Body of pancreas (tissue), 4 donors: ENCODE measurements at regions not wholly inside any gene's neighbourhood (a gene's known extent, or its start where the extent isn't known, plus 50 kb on each side); places are given as distances from the start of the nearest gene placed in this dataset.

ENCODE experiments used
- POLR2A ChIP-seq, 3 donors: fragments of 450-650 bp; IDR thresholded peaks; one replicate each; pipeline ENCODE4 v1.6.1; 2016; ENCODE audit warnings: antibody characterized with exemption in 3 of 3, mild to moderate bottlenecking in 2 of 3
- TF ChIP-seq, protein P1 (sequence below), 7 experiments: fragments of 450-650 bp in 4 of 7; fragments of 200-600 bp in 3 of 7; sonication (generic) in 3 of 7; IDR thresholded peaks; one replicate each; pipeline ENCODE4 v1.5.1; 2016 to 2019; ENCODE audit warnings: antibody characterized with exemption in 7 of 7

DNA sequence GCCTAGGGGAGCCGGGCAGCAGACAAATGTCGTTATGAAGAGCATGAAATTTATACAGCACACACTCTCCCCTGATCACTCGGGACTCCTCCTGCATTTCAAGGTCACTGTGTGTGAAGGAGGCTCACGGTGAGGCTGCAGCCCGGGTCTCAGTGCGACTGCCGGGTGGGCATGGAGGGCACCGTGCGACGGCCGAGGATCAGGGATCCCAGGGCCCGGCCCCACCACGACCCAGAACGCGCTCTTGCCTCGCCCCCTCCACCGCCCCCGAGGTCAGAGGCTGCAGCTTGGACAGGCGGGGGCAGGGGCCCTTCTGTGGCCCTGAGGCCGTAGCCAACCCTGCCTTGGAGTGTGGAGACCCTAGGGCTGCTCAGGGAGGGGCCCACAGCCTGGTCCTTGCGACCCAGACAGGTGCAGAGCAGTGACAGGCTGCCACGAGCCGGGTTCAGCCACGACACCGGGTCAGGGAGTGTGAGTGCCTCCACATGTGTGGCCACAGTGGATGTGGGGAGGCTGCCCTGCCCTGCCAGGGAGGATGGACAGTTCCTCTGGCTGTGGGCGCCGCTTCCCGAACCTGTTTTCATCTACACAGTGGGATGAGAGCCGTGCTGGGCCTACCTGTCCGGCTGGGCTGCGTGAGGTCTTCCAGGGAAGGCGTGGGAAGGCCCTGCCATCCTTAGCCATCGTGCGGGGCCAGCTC is 89.3 kb upstream of the NKX1-1 start:
- TF ChIP-seq, protein P1, sequence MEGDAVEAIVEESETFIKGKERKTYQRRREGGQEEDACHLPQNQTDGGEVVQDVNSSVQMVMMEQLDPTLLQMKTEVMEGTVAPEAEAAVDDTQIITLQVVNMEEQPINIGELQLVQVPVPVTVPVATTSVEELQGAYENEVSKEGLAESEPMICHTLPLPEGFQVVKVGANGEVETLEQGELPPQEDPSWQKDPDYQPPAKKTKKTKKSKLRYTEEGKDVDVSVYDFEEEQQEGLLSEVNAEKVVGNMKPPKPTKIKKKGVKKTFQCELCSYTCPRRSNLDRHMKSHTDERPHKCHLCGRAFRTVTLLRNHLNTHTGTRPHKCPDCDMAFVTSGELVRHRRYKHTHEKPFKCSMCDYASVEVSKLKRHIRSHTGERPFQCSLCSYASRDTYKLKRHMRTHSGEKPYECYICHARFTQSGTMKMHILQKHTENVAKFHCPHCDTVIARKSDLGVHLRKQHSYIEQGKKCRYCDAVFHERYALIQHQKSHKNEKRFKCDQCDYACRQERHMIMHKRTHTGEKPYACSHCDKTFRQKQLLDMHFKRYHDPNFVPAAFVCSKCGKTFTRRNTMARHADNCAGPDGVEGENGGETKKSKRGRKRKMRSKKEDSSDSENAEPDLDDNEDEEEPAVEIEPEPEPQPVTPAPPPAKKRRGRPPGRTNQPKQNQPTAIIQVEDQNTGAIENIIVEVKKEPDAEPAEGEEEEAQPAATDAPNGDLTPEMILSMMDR (IDR thresholded peaks at IDR 0.05): no peak
- no peak for TF ChIP-seq POLR2A (IDR thresholded peaks at IDR 0.05)
